HG02973 (cell line): ENCODE measurements at regions not wholly inside any gene's neighbourhood (a gene's known extent, or its start where the extent isn't known, plus 50 kb on each side); places are given as distances from the start of the nearest gene placed in this dataset.
"Not testable (repeated sequence)": the region's sequence is repeated elsewhere in the genome, so short reads cannot be mapped to it uniquely, and the experiment has no call there.

ENCODE experiments used
- ATAC-seq: cut with Tn5 transposase; IDR thresholded peaks from one replicate; pipeline ENCODE4 v1.9.1; 2021; ENCODE audit warnings: moderate library complexity; ENCODE audit not compliant: unreplicated experiment

DNA sequence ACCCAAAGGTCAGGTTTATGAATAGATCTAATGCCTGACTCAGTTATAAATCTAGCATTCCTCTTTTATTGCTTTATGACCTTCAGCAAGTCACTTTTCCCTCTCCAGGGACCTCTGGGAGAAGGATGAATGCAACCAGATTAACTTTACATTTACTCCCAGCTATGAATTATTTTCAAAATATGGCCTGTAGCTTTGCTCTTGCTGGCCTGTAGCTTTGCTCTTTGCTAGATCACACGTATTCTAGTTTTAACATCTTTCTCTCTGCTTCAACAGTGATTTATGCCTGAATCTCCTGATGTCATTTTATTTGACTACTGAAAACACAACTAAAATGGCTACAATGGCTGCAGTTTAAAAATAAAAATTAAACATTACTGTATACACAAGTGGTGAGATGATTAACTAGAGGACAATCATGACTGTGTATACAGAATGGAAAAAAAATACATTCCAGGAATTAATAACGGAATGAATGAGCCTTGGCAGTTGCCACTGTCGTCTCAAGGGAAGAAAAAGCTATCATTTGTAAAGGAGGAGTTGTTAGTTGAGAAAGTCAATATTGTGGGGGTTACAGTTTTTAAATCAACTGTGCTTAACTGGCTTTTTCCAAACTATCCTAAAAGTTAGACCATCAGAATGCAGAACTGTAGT lies 434.5 kb upstream of the GOT2 start:
- no peak for ATAC-seq

DNA sequence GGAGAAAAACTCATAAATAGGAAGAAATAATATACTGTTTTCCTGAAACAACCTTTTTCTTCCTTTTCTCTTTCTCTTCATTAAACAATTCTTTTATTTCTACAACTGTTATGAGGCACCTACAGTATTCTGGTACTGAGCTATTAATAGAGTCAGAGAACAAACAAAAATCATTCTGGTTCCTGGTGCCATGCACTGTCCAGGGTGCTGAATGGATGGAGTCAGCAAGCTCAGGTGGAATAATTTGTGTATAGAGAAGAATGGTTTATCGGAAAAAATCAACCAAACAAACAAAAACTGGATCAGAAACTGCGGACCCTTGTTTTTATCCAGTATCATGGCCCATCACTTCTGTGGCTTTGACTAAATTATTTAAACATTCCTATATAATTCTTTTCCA lies 430.3 kb upstream of the GOT2 start:
- no peak for ATAC-seq

DNA sequence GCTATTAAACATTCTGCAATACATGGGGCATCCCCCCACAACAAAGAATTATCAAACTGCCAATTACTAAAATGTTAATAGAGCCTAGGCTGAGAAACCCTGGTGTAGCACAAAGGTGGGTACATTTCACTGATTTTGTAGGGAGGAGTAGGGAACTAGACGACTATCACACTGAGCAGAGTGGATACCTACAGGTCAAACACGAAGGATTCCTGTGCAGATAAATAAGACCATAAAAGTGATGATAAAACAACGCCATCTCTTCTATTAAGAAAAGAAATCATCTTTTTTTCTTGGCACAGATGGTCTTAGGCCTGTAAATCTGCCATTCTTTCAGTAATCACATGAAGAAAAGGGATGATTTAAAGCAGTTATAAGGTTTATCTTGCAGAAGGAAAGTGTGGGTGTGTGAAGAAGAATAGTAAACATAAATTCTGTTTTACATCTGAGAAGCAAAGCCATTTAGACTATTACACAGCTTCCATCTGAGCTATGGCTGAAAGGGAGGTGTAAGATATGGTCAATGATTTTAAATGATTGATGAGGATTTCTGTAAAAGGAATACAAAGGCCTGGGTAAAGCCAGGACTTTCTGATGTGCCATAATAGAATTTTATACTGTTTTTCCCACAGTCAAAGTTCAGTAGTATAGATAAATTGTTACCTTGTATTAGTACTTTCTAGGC lies 429.4 kb upstream of the GOT2 start:
- no peak for ATAC-seq

DNA sequence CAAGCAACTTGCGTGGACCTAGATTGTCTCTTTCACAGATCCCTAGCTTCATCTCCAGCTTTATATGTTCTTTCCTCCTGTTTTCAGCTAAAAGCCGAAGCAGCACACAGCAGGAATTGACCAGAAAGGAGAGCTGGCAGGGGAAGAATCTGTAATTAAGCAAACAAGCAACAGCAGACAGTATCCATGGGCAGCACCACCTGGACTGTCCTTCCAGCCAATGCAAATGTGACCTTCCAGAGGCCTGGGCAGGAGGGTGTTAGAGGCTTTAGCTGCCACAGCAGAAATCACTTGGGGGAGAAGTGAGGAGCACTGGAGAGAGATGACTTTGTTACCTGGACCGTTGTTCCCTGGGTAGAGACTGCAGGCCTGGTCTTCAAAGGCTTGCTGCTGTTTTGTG lies 427.6 kb upstream of the GOT2 start:
- ATAC-seq, result no peak

DNA sequence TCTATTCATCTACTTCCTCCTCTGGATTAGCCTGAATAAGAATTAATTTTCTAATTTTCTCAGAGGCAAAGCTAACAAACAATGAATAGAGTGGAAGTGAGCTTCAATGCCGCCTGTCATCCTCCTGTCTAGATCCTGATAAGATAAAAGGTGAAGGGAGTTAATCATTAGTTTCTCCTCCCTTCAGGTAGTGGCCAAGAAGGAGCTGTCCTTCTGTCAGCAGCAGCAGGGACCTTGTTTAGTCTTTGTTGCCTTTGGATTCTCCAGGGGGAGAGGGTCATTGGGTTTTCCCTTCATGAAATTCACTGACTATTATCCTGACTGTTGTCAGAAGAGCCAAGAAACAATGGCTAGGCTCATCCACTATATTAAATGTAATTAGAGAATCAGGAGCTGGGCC lies 420.2 kb upstream of the GOT2 start:
- no peak for ATAC-seq

DNA sequence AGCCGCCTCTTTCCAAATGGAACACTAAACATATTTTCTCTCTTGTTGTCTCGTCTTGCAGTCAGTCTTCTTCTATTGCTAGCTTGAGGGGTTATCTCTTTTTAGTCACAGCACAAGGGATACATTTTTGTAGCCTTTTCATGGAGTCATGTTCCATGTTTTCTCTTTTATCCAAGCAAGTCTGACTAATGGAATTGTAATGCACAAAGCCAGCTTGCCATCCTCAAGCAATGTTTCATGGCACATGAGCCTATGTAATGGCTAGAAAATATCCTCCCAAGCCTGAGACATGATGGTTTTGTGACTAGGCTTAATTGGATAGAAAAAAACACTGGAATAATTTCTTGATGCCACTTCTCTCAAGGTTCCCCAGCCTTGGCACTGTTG lies 414.6 kb upstream of the GOT2 start:
- no peak for ATAC-seq

DNA sequence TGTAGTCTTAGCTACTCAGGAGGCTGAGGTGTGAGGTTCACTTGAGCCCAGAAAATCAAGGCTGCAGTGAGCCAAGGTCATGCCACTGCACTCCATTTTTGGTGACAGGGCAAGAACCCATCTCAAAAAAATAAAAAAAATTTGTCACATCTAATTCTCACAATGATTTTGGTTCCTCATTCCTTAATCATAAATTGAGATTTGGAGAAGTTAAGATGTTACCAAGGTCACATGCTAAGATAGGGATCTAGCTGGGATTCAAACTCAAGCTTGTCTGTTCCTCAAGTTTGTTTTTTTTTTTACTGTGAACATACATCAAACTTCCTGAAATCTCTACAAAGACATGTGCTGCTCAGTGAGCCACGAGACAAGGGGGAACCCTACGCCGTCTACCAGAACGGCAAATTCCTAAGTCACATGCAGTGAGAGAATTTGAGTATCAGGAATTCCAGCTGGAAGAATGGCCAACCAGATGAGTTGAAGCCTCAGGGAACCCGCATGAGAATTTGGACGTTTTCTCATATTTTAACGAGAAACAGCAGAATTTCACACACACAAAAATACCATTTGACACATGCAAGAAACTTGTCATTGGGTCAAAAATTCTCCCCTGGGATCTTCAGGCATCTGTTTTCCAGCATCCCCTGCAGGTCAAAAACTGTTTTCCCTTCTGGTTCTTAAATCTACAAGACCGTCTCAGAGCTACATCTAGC lies 414.1 kb upstream of the GOT2 start:
- ATAC-seq, result no peak

DNA sequence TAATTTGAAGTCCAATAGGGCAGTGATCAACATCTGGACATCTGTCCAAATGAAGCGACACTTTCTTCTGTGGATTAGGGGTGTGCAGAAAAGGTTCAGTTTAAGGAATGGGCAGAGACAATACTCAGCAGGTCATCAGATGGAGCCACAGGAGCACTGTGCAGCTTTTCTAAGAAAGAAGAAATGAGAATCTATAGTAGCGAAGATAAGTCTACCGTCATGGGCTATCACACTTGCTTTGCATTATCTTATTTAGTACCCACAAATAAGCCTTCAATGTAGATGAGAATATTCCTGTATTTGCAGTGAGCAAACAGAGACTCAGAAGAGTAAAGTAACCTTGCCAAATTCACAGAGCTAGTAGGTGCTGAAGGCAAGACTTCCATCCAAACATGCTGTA lies 412.0 kb upstream of the GOT2 start:
- no peak for ATAC-seq

DNA sequence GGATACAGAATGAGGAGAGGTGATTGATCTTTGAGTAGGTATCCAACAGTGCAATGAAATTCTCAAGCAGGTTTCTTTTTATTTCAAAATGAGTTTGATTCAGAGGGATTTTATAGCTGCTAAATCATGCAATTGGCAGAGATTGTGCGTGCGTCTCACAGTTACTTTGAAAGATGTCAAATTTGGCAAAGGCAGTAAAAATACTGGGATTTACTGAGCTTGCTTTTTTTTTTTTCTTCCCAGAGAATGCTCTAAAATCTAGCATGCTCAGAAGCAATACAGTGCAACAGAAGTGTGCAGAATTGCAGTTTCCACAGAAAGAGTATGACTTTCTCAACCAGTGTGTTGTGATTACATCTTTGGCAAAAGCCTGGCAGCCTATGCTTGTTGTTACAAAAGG lies 410.7 kb upstream of the GOT2 start:
- ATAC-seq, result no peak

DNA sequence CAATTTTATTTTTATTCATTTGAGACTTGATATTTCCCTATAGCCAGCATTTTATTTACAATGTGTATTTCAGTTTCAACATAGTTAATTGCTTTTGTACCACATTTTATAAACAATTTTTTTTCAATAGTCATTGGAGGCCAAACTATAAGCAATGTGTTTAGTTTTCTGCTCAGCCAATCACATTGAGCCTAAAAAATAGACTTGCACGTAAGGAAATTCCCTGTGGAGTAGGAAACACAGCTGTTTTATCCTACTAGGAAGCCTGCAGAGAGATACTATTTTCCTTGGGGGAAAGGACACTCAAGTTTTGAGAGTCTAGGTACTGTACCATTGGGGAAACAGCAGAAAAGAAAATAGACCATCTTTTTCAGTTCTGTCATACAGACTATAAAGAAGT lies 410.2 kb upstream of the GOT2 start:
- ATAC-seq, result no peak

DNA sequence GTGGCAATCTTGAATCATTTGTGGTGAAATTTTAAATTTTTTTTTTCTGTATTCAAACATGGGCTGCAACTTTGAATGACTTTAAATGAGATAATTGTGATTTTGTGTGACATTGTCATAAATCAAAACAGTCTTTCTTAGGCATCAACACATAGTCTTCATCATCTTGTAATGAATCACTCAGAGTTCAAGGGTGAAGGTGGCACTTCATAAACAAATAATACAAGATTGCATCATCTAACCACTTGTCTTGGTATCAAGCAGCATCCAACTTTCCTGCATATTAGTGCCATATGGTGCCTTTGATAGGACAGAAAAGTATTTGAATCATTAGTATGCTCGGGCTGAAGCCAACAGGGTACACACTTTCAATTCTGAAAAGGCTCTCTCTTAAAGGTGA lies 392.4 kb upstream of the GOT2 start:
- ATAC-seq, result no peak

DNA sequence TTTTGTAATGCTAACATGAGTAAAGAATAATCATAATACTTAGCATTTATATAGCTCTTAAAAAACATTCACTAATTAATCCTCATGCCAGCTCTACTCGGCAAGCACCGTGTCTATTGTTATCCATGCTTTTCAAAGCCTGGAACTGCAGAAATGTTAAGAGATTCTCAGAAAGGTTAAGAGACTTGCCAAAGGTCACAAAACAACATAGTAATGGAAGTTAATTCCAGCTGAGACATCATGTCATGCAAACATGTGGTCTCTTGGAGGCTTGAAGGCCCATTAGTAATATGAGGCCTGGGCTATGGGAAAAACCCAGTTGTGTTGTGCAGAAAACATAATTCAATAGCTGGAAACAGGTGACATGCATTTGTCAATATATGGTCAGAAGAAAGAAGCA lies 389.9 kb upstream of the GOT2 start:
- ATAC-seq, result no peak

DNA sequence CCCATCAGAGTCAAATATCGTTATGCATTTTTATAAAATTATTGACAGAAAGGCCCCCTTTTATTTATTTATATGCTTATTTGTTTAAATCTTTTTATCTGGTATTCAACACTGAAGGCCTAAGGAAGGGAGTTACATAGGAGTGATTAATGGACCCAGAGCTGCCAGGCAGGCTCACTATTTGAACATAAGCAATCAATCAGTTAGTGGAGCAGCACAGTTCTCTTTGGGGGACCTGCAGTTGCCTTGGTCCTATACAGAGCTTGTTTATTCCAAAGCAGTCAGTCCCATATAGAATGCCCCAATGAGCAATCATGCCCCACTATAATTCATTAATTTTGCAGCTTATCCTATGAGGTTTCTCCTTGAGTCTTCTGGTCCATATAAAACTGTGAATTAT lies 389.4 kb upstream of the GOT2 start:
- ATAC-seq, result no peak

DNA sequence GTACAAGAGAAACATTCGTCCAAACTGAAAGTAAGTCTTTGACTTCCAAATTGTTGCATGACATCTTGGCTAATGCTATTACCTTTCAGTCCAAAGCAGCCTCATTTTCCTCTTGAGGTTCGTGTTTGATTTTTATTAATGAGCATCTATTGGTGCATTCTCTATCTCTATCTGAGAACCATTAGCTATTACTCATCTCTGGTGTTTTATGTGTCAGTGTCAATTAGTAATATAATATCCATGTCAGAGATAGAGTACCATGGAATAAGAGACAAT lies 388.1 kb upstream of the GOT2 start:
- no peak for ATAC-seq

DNA sequence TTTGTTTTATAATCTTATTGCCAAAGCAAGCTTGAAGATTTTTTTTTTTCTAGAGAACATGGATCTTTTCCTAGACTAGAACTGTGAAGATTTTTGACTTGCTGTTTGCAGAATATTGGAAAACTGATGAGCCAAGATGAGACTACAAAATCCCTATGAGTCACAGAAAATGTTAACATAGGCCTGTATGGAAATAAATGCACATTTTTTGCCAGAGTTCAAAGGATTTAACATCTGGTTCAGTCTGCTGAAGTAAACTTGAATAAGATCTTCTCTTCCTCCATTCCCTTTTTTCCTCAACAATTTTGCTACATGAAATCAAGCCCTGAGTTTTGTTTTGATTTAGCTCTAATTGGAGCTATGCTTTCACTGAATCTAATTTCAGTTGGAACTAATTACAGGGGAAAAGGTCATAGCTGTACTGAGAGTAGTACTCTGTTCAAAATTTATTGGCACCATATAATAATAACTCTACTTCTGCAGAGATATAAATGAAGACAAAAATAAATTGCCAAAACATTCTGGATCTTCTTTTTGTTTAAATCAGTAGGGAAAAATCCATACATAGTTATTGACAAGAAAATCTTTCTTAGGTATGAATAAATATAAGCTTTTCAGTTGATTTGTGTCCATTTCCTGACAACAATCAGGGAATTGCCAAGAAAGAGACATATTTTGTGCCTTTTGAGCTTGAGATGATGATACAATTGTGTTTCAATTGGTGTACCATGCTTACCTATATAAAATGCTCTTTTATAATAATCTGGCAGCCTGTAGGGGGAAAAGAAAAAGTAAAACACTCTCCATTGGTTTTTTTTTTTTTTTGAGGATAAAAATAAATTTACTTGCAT lies 387.5 kb upstream of the GOT2 start:
- ATAC-seq, result no peak

DNA sequence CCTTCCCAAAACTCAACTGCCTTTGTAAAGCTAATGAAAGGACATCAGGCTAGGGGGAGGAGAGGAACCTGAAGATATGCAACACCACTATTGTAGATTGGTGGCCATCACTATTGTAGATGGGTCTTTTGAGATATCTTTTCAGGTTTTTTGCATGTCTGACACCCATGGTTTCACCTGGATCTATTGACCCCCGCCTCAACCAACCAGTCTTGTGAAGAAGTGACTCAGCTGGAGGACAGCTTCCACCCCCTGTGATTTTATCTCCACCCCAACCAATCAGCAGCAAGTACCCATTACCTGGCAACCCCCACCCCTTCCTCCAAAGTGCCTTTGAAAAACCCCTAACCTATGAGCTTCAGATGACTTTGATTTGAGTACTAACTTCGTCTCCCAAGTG lies 382.6 kb upstream of the GOT2 start:
- ATAC-seq, result no peak

DNA sequence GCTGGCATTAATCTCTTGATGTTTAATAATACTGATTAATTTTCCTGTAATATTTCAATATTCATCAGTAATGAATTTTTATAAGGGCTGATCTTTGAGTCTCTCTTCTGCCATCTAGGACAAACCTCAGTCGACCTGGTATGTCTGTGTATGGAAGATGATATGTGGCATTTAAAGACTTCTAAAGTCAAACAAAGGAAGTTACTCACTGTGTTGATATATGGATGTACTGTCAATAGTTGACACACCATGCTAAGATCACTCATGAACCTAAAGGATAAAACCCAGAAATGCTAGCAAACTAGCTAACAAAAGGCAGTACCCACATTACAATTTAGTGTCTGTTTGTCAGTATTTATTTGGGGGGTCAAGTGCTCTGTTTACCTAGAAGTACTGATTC lies 380.7 kb upstream of the GOT2 start:
- ATAC-seq, result no peak

DNA sequence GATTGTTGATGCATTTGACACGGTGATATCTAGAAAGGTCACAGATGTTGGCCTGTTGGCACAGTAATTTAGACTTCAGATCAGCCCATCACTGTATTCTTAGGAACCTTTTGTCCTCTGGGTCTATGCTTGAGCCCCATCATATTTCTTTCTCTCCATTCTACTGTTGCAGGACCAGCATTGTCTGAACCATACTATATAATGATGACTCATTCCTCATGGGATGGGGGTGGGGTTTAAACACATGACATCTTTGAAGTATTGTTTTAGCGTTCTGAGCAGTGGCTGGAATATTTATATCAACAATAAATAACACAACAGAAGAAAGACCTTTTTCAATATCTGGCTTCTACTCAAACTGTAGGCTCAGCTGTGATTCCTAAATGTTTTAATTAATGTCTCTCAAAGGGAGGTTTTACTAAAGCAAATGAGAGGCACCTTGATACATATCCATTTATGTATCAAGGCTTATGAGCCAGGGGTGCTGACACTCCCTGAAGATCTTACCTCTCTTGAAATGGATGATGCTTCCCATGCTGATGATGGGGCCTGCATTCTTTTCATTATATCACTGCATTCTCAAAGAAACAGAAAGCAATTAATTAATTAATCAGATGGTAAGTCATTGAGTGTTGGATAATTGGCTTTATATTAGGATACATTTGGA lies 379.0 kb upstream of the GOT2 start:
- ATAC-seq, result no peak

DNA sequence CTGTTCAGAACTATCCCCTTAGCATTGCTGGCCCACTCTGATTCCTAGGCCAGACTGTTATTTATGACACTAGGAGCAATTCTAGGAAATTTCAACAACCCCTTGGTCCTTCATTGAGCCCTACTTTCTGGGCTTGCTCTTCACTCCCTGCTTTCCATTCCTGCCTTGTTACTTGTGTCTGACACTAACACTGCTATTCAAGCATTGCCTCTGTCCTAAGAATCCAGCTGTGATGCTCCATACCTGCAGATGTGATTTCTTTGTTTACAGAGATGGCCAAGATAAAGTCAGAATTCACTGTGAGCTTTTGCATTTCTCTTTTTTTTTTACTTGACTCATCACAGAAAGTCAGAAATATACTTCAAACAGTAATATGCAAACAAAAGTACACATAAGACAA lies 377.2 kb upstream of the GOT2 start:
- no peak for ATAC-seq

DNA sequence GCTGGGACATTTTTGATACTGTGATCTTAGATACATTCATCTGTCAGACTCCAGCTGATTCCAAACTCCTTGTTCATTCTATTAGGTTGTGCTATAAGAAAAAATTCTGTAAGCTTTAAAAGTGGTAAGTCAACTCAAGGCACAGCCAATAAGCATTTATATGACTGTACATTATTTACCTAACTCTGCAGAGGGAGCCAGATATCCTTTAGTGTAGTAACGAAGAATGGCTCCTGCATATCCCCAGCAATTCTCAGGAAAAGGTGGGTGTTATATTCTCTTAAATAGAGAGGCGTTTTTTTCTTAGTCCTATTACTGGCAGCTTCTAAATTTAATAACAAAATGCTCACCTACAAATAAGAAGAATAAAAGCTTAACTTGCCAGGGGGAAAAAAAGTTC lies 374.3 kb upstream of the GOT2 start:
- no peak for ATAC-seq

DNA sequence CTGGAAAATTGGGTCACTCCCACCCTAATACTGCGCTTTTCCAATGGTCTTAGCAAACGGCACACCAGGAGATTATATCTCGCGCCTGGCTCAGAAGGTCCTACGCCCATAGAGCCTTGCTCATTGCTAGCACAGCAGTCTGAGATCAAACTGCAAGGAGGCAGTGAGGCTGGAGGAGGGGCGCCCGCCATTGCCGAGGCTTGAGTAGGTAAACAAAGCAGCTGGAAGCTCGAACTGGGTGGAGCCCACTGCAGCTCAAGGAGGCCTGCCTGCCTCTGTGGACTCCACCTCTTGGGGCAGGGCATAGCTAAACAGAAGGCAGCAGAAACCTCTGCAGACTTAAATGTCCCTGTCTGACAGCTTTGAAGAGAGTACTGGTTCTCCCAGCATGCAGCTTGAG lies 362.6 kb upstream of the GOT2 start:
- not testable (repeated sequence) for ATAC-seq
